GM12872 (cell line): ENCODE measurements at regions not wholly inside any gene's neighbourhood (a gene's known extent, or its start where the extent isn't known, plus 50 kb on each side); places are given as distances from the start of the nearest gene placed in this dataset.

Source experiments
- TF ChIP-seq, protein P1 (sequence below): IDR thresholded peaks from 3 replicates; pipeline ENCODE4 v1.5.1; 2011; ENCODE audit warnings: low read depth, mild to moderate bottlenecking, low read length, moderate library complexity; ENCODE audit not compliant: insufficient read depth

- TF ChIP-seq, protein P1, sequence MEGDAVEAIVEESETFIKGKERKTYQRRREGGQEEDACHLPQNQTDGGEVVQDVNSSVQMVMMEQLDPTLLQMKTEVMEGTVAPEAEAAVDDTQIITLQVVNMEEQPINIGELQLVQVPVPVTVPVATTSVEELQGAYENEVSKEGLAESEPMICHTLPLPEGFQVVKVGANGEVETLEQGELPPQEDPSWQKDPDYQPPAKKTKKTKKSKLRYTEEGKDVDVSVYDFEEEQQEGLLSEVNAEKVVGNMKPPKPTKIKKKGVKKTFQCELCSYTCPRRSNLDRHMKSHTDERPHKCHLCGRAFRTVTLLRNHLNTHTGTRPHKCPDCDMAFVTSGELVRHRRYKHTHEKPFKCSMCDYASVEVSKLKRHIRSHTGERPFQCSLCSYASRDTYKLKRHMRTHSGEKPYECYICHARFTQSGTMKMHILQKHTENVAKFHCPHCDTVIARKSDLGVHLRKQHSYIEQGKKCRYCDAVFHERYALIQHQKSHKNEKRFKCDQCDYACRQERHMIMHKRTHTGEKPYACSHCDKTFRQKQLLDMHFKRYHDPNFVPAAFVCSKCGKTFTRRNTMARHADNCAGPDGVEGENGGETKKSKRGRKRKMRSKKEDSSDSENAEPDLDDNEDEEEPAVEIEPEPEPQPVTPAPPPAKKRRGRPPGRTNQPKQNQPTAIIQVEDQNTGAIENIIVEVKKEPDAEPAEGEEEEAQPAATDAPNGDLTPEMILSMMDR: no peak
Measured at GRCh38 chr2:208980321-208980720, 443.5 kb upstream of the MAP2 start.

- TF ChIP-seq, protein P1: no peak
Measured at GRCh38 chr2:208982831-208983230, 441.0 kb upstream of the MAP2 start.

- TF ChIP-seq, protein P1: no peak
Measured at GRCh38 chr2:208983486-208983885, 440.4 kb upstream of the MAP2 start.

DNA sequence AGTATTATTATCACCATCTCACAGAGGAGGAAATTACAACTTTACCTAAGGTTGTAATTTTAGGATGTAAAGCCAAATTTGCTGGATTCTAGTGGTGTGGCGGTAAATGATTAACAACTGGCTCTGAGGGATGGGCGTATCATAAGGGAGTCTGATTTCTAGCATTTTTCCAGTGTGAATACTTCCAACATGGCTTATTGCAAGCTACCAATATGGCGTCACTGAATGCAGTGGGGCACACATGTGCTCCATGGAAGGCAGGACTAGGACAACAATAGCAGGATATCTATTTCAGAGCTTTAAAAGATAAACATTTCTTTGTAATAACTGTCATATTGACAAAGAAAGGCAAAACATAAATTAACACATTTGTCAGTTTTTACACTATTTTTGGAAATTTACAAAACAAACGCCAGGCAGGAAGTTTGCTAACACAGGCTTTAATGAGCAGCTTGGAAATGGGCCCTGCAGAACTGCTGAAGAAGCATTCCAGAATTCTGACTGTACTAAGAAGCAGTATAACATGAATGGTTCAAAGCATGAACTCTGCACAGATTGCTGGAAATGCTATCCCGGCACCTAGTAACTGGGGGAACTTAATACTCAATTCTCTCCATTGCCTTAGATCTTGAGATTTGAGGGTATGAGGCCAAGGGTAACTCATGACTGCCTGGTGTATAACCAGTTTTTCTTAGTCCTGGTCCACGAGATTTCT, 439.3 kb upstream of the MAP2 start:
- TF ChIP-seq, protein P1: no peak

GRCh38 chr2:208985644-208986043, 438.2 kb upstream of the MAP2 start:
- TF ChIP-seq, protein P1: no peak

DNA sequence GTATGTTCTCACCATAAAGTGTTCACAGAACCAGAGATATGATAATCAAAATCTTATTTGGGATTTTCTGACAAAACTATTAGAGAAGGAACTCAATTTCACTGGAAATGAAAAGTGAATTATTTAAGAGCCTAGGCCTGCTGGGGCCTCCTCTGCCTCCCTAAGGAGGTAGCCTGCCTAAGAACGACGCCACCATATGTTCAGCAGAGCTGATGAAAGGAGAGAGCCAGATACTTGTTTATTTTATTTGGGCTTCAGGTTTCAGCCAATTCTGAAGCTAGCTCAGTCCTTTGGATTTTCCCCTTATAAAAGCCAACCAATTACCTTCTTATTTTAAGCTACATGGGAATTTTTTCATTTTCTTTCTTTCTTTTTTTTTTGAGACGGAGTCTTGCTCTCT, 433.1 kb upstream of the MAP2 start:
- TF ChIP-seq, protein P1: no peak

DNA sequence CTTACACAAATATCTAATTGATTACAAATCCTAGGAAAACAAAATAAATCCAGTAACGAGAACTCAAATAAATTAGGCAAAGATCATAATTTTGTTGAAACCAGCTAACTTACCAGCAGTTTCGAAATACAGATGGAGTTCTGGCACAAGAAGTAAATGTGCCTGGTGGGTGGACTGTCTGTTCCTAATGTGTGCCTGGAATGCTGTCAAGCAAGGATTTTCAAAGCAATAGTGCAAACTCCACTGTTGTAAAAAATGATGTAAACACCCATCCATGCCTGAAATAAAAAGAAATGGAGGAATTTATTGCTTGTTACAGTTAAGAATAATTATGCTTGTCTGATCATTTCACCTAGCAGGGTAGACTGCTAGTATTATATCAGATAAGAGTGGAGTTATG, 423.9 kb upstream of the MAP2 start:
- TF ChIP-seq, protein P1: no peak
